DMS53 (cell line): ENCODE measurements at regions not wholly inside any gene's neighbourhood (a gene's known extent, or its start where the extent isn't known, plus 50 kb on each side); places are given as distances from the start of the nearest gene placed in this dataset.

Source experiments
- DNase-seq: peaks from one replicate; lab custom pipeline; 2025; lab: John Stamatoyannopoulos, UW

DNA sequence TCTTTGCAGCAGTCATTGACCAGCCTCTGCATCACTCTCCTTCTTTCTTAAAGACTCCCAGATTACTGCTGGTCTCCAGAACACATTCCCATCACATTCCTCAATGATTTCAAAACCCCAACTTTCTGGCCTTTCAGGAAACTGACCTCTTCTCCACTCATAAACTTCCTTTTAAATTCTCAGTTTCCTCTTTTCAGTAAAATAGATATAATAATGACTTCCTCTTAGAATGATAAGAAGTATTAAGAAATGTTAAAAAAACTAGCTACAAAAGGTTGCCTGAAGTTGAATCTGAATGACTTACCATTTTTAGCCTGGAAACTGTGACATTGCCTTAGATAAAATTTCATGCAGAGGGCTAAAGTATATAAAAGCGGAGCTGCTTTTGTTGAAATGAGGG is 239.3 kb downstream of the OGFRL1 start:
- DNase-seq, result no peak

DNA sequence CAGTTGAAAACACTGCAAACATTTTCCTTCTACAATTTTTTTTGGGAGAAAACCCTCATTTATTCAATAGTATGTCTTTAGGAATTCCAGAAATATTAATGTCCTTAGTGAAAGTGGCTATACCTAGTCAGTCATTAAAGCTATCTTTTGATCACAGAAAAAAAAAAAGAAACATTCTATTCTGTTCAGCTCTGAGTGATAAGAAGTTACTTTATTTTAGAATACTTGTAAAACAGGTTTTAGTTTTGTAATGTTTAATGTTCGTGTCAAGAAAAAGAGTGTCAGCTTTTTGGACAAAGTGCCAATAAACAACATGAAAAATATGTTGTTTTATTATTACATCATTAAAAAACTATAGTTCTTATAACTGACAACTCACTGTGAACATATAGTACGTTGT is 240.4 kb downstream of the OGFRL1 start:
- DNase-seq, result no peak

DNA sequence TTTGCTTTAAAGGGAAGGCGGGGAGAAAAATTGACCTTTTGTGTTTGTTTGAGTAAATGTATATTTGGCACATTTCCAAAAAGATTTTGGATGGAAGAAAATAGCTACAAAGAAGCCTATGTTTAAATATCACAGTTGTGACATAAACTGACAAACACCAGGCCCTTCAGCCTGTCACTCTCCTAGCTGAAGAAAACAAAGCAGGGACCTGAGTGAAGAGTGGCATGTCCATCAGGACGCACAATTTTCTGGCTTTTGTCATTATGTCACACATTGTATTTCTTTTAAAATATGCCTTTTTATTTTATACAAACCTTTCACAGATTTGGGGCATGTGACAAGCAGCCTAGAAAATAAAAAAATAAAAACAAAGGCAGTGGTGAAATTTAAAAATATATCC is 241.2 kb downstream of the OGFRL1 start:
- no peak for DNase-seq

DNA sequence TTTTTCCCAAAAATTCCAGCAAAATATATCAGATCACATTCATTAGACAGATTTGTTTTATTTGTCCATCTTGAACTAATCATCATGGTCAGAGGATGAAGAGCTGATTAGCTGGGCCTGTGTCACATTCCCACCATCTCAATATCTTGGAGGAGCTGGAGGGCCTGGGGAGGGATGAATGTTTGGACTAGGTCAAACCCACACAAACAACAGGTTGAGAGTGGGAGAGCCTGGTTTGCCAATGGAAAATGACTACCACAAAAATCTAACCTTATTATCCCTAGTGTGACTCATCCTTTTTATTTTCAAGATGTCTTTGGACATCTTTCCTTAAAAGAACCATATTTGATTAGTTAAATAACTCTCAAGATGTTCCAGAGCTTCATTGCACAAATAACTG is 242.4 kb downstream of the OGFRL1 start:
- DNase-seq, result no peak

DNA sequence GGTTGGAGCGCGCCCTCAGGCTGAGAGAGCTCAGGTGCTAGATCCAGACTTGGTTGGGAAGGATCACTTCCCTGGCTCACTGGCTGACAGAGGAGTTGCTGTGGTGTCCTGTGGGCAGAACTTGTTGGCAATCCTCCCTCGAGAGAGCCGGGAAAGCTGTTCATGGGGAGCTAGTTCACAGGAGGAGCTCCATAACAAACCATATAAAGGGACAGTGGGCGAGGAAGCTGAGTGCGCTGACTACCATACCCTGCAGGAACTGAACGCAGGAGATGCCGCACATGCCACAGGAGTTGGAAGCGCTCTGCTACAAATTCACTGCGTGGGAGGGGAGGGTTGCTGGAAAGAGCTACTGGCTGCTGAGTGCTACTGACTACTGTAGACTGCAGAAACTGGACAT is 243.2 kb downstream of the OGFRL1 start:
- no peak for DNase-seq

DNA sequence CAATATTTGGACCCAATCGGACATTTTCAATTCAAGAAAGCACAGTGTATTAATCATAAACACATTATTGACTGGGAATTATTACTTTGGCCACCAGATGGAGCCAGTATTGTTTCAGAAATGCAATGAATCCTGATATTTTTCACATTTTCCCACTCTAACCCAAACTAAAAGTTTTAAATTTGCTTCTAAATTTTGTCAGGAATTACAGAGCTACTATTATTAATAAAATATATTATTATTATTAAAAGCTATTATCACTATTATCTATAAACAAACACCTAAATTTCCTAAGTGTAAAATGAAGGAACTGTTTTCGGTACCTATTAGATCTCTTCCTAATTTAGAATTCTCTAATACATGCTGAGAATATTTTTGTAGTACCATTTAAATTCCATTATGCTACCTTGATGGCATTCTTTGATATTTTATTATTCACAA is 245.3 kb downstream of the OGFRL1 start:
- peak; percentile 61 for DNase-seq

DNA sequence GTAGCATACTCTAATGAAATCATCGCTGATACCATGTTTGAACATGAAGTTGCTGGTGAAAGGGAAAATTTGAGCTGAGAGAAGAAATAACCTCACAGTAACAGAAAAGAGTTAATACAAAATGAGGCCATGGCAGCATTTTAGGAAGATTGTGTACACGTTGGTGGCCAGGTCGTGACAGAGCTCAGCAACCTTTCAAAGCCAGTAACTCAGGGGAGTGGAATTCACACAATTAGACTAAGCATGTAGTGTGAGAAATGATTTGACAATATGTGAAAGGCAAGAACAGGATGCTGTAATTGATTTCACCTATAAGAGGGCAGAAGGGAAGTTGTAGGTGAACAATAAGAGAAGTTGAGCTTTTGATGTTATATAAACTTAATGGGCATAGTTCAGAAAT is 246.3 kb downstream of the OGFRL1 start:
- no peak for DNase-seq

DNA sequence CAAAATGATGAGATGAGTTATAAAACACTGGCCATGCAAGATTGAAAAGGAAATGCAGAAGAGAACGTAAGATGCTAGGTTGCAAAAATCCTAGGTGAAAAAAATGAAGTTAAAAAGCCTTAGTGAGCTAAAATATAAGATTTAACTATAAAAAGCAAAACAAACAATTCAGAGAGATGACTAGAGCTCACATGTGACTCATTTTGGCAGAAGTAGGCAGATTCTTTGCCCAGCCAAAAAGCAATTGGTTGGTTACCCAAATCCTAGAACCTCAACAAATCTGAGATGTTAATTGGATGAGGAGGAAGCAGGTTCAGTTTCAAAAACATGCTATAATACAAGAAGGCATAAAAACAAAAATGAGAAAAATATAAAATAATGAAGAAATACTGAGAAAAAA is 249.1 kb downstream of the OGFRL1 start:
- no peak for DNase-seq

DNA sequence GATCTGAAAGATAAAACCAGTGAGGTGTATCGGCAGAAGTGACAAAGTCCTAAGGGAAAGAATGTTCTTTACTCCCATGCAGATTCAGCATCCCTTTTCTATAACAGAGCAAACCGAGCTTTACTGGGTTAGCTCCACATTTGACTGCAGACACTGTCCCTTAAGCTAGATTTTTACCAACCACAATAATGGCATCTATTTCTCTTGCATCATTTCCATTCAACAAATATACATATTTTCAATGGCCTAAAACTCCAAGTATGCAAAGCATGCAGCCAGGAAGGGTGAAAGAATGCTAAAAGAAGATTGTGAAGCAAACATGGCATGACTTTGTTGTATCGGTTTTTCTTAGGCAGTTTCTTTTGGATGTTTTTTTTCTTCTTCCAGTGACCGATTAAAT is 255.4 kb downstream of the OGFRL1 start:
- DNase-seq, result no peak

DNA sequence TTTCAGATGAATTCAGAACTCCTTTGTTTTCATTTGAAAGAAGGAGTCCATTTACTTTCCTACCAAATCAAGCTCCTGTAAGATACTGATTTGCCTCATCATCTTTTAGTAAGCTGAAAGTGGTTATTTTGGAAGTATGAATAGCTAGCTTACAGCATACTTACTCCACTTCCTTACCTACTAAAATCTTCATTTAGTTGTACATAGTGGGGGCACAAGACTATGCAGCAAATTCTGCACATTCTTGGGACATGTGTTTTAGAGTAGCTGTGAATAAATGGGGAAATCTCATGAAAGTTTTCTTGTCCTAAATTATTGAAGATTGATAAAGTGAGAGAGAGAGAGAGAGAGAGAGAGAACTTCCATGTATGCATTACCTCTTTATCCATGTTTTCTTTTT is 256.3 kb downstream of the OGFRL1 start:
- DNase-seq, result no peak

DNA sequence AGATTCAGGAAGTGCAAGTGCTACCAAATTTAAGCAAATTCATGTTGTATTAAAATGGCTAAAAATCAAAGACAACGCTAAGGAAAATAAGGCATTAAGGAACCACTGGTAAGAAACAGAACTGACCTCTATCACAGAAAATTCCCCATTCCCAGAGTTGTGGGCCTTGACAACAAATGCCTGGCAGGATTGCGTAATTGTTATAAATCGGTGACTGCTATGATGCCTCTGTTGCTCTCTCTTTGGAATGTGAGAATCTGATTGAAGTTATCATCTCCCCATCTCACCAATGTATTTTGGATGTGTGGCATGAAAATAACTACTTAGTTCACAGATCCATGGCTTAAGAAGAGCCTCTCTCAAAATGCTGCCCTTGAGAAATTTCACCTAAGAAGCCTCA is 257.3 kb downstream of the OGFRL1 start:
- DNase-seq, result no peak

DNA sequence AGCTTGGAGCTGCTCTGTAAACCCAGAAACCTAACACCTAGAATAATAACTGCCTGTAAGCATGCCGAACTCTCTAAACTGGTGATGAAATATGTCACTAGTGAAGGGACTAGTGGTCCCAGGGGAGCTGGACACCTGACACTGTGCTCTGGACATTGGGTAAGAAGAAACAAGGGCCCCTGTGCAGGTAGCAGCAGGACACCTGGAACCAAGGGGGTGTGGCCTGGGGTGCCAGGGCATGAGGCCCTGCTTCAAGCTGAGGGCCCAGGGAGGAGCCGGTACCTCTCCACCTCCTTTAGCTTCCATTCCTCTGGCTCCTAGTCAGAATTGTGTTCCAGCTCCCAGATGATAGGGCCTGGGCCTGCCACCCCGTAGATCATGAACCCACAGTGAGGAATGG is 263.2 kb downstream of the OGFRL1 start:
- no peak for DNase-seq

DNA sequence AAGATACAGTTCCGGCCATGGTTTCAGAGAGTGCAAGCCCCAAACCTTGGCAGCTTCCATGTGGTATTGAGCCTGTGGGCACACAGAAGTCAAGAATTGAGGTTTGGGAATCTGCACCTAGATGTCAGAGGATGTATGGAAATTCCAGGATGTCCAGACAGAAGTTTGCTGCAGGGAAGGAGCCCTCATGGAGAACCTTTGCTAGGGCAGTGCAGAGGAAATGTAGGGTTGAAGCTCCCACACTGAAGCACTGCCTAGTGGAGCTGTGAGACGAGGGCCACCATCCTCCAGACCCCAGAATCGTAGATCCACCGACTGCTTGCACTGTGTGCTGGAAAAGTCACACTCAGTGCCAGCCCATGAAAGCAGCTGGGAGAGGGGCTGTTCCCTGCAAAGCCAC is 267.5 kb downstream of the OGFRL1 start:
- peak; percentile 40 for DNase-seq

DNA sequence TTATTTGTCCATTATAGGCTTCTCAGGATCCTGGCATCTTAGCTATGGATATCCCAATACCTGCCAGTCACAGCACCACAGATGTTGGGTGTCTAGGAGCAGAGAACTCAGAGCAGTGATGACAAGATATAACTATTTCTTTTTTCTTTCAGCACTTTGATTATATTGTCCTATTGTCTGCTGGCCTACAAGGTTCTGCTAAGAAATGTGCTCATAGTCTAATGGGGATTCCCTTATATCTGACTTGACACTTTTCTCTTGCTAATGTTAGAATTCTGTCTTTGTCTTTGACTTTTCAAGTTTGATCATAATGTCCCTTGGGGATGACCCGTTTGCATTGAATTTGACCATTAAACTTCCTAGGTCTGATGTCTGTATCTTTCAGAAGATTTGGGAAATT is 270.4 kb downstream of the OGFRL1 start:
- DNase-seq, result no peak

DNA sequence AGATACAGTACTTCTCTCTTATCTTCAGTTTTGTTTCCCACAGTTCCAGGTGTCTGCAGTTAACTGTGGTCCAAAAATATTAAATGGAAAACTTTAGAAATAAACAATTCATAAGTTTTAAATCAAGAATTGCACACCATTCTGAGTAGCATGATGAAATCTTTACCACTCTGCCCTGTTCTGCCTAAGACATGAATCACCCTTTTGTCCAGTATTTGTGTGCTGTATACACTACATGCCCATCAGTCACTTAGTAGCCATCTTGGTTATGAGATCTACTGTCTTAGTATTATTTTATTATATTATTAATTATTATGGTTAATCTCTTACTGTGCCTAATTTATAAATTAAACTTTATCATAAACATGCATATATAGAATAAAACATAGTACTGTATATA is 279.0 kb downstream of the OGFRL1 start:
- DNase-seq, result no peak

DNA sequence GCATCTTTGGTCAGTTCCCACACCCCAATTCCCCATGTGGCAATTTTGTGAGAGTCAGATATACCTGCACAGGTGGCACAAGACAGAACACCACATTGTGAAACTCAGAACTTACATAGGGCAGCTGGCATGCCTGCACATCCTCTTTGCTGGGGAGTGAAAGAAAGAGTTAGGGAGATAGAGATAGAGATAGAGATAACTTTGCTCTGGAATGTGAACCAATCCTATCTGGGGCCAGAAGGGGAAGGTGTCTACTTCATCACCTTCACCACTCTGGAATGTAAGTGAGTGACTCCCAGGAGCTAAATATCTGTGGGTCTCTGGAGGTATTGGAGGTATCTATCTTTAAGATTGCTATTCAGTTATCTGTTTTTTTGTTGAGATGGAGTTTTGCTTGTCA is 289.2 kb downstream of the OGFRL1 start:
- DNase-seq, result no peak

DNA sequence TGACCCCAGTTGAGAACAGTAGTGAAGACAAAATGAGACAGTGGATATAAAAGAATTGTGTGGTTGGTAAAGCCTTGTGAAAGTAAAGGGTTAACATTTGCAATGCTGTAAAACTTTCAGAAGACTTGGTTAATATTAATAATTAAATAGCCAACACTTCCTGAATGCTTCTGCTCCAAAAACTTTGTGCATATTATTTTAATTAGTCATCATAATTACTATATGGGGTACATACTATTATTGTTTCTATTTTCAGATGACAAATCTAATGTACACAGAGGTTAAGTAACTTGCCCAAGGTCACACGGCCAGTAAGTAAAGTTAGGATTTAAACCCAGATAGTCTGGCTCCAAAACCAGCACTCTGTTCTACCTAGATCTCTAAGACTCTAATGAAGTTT is 291.3 kb downstream of the OGFRL1 start:
- no peak for DNase-seq

DNA sequence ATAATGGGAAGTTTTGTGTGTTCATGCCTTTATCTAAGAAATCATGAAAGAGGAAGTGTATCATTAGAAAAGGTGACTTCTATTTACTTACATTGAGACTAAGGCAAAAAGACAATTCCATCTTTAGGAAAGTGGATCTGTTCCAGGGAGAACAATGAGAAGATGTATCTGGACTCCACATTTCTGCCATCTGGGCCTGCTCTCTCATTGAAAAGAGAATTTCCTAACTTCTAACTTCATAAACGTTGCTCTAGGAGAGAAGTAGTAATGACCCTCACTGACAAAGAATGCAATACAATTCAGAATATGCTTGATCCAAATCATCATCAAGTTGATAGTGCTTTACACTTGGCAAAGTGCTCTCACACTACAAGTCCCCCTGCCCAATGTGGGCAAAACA is 294.2 kb downstream of the OGFRL1 start:
- DNase-seq, result no peak

DNA sequence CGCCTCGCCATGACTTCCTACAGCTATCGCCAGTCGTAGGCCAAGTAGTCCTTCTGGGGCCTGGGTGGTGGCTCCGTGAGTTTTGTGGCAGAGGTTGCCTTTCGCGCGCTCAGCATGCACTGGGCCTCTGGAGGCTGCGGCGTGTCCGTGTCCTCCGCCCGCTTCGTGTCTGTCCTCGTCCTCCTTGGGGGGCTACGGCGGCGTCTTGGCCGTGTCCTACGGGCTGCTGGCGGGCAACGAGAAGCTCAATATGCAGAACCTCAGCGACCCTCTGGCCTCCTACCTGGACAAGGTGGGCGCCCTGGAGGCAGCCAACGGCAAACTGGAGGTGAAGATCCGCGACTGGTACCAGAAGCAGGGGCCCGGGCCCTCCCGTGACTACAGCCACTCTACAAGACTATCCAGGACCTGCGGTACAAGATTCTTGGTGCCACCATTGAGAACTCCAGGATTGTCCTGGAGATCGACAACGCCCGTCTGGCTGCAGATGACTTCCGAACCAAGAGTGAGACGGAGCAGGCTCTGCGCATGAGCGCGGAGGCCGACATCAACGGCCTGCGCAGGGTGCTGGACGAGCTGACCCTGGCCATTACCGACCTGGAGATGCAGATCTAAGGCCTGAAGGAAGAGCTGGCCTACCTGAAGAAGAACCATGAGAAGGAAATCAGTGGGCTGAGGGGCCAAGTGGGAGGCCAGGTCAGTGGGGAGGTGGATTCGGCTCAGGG is 296.3 kb downstream of the OGFRL1 start:
- no peak for DNase-seq

DNA sequence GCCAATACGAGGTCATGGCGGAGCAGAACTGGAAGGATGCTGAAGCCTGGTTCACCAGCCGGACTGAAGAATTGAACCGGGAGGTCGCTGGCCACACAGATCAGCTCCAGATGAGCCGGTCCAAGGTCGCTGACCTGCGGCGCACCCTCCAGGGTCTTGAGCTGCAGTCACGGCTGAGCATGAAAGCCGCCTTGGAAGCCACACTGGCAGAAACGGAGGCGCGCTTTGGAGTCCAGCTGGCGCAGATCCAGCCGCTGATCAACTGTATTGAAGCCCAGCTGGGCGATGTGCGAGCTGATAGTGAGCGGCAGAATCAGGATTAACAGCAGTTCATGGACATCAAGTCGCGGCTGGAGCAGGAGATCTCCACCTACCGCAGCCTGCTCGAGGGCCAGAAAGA is 296.9 kb downstream of the OGFRL1 start:
- no peak for DNase-seq

DNA sequence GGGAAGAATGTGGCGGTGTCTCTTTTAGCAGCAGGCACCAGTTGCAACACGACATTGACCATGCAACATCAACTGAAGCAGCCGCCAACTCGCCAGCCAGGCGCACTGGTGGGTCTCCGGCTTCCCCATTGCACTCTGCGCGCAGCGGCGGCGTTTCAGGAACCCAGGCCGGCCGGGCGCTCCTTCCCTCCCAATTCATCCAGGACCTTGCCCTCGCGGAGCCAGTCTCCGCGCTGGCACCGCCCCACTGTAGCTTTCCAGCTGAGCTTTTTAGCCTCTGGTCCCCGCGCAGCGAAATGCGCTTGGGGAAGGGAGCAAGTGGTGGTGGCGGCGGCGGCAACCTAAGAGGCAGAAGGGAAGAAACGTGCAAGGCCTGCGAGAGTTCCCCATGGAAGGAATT is 297.9 kb upstream of the RIMS1 start:
- DNase-seq, result no peak

DNA sequence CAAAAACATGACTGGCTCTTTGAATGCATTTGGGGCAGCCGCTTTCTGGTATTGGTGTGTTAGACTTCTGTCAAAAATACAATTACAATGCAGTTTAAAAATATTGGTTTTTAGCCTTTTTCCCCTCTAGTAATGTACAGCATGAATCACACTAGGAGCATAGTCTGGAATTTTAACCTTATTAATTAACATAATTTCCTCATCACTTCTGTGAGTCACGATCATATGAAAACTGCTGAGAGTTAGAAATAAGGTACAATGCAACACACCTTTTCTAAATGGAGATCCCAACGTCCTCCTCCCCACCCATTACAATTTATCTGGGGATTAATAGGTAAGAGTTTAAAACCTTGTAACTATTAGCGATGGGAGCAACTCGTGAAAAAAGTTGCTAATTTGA is 297.1 kb upstream of the RIMS1 start:
- no peak for DNase-seq

DNA sequence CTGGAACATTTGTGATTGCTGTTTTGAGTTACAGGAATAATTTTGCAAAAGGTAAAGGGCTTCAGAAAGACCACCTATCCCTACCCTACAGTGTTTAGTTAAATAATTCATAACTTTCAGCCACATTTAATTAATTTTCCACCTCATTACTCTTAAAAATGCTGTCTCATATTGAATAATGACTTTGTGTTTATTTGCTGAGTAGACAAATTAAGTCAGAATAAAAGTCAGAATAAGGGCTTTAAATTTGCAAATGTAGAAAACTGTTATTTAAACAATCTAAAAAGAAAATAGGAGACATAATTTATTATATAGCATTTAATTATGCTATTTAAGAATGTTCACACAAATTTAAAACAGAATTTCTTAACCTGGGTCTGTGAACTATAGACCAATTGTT is 293.7 kb upstream of the RIMS1 start:
- no peak for DNase-seq

DNA sequence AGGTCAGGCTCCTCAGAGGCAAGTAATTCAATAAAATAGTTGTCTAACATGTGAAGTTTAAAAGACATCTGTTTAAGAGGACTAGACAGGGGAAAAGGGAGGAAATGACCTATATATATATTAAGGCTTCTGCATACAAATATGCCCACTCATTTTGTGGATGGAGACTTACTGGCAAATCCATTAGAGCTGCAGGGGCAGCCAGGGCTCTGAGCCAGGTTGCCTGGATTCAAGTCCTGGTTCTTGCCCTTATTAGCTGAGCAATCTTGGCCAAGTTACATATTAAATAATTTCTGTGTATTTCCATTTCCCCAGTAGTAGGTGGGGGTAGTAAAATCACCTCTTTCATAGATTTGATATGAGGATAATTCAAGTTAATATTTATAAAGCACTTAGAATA is 287.0 kb upstream of the RIMS1 start:
- DNase-seq, result no peak
